HL-60 (cell line): ENCODE measurements at regions not wholly inside any gene's neighbourhood (a gene's known extent, or its start where the extent isn't known, plus 50 kb on each side); places are given as distances from the start of the nearest gene placed in this dataset.

Source experiments
- CTCF ChIP-seq: IDR thresholded peaks from one replicate; pipeline ENCODE4 v1.5.1; 2011; ENCODE audit warnings: low read length, control low read depth, inconsistent platforms; ENCODE audit not compliant: insufficient read depth
- POLR2AphosphoS5 ChIP-seq: IDR thresholded peaks from 2 replicates; pipeline ENCODE4 v1.6.1; 2012; ENCODE audit warnings: low read depth
- REST ChIP-seq: IDR thresholded peaks from 2 replicates; pipeline ENCODE4 v1.6.1; 2012; ENCODE audit warnings: low read depth; ENCODE audit not compliant: insufficient replicate concordance

- no peak for TF ChIP-seq POLR2AphosphoS5
- no peak for TF ChIP-seq REST
- no peak for TF ChIP-seq CTCF
These were observed 171.3 kb upstream of the PARD3B start for GRCh38 chr2:204373942-204374341.
